Gastroesophageal sphincter (tissue), 4 donors: ENCODE measurements at regions not wholly inside any gene's neighbourhood (a gene's known extent, or its start where the extent isn't known, plus 50 kb on each side); places are given as distances from the start of the nearest gene placed in this dataset.

Experiments
- ATAC-seq: fragments of 150-250 bp; one replicate; pipeline ENCODE4 v1.9.1; 2016; ENCODE audit warnings: mild to moderate bottlenecking, moderate library complexity
- H3K27ac ChIP-seq, 4 donors: fragments of 200-600 bp; sonication (generic) in 3 of 4; 1 replicate in 3 of 4; 2 replicates in 1 of 4; pipeline ENCODE4 v1.5.1; 2016 to 2019
- H3K27me3 ChIP-seq: fragments of 200-600 bp; sonication (generic); one replicate; pipeline ENCODE4 v1.5.1; 2019
- H3K36me3 ChIP-seq, 2 donors: fragments of 200-600 bp; sonication (generic); one replicate each; pipeline ENCODE4 v1.5.1; 2019; ENCODE audit warnings: control low read depth in 1 of 2
- H3K4me1 ChIP-seq, 3 donors: fragments of 200-600 bp; sonication (generic); 1 replicate in 2 of 3; 2 replicates in 1 of 3; pipeline ENCODE4 v1.5.1; 2016 to 2019; ENCODE audit warnings: control low read depth in 2 of 3
- H3K4me3 ChIP-seq, 2 donors: fragments of 200-600 bp; sonication (generic); one replicate each; pipeline ENCODE4 v1.5.1; 2019; ENCODE audit warnings: mild to moderate bottlenecking in 1 of 2, moderate library complexity in 1 of 2
- H3K9me3 ChIP-seq, 3 donors: fragments of 200-600 bp; sonication (generic); one replicate each; pipeline ENCODE4 v1.5.1; 2017 to 2019; ENCODE audit warnings: control low read depth in 2 of 3
- CTCF ChIP-seq, 4 experiments: fragments of 200-600 bp in 2 of 4; fragments of 450-650 bp in 2 of 4; sonication (generic) in 1 of 4; IDR thresholded peaks; one replicate each; pipeline ENCODE4 v1.5.1; 2017 to 2019; ENCODE audit warnings: antibody characterized with exemption in 4 of 4, mild to moderate bottlenecking in 2 of 4, moderate library complexity in 2 of 4
- EP300 ChIP-seq: sonication (generic); formaldehyde crosslinking; IDR thresholded peaks from one replicate; pipeline ENCODE4 v1.6.1; 2017; ENCODE audit warnings: antibody characterized with exemption, mild to moderate bottlenecking
- POLR2A ChIP-seq, 2 donors: fragments of 450-650 bp; IDR thresholded peaks; one replicate each; pipeline ENCODE4 v1.6.1; 2017; ENCODE audit warnings: antibody characterized with exemption in 2 of 2, mild to moderate bottlenecking in 2 of 2, moderate library complexity in 1 of 2
- POLR2AphosphoS5 ChIP-seq: sonication (generic); formaldehyde crosslinking; IDR thresholded peaks from one replicate; pipeline ENCODE4 v1.6.1; 2017; ENCODE audit warnings: antibody characterized with exemption
- WGBS, 2 donors: methylation state at CpG; one replicate each; pipeline ENCODE4 v1.1.5; 2018; ENCODE audit warnings: low coverage in 1 of 2; 5-methylcytosine and 5-hydroxymethylcytosine counted together

DNA sequence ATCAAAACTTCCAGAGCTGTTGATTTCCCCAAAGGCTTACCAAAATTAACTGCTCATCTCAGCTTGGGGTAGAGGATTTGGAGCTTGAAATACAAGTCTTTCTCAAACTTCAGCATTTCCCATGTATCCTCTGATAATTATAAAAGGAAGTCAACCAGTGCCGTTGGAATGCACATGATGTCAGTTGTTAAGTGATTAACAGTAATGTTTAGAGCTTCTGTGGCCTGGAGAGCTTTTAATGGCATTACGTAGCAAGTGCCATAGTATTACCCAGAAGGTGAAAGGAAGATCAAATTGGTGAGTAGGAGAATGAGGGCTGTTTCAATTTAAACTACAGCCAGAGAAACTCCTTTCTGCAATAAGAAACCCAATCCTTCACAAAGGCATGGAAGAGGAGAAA is 62.5 kb upstream of the PTPRR start:
- no peaks in the 10 kb centered on the region for H3K36me3 ChIP-seq
- TF ChIP-seq CTCF (IDR thresholded peaks at IDR 0.05) (no peak), EP300 (no peak), POLR2AphosphoS5 (no peak), POLR2A (IDR thresholded peaks at IDR 0.05) (no peak)
- no peak overlapping the region for H3K27ac ChIP-seq
- ATAC-seq = no peak
- no peaks in the 10 kb centered on the region for H3K27me3 ChIP-seq
- no peaks in the 10 kb centered on the region for H3K4me1 ChIP-seq
- 48% methylated on average over 2 of the region's 2 CpGs; no CpG with 5 or more reads in 1 of the 2 donors for WGBS, 2 donors
- no peaks in the 10 kb centered on the region for H3K9me3 ChIP-seq
- H3K4me3 ChIP-seq = no peak overlapping the region

- ATAC-seq = no peak
- H3K9me3 ChIP-seq = no peaks in the 10 kb centered on the region
- H3K36me3 ChIP-seq = no peaks in the 10 kb centered on the region
- H3K4me1 ChIP-seq = no peaks in the 10 kb centered on the region
- H3K27ac ChIP-seq = no peak overlapping the region
- TF ChIP-seq EP300 (no peak), POLR2A (IDR thresholded peaks at IDR 0.05) (no peak), POLR2AphosphoS5 (no peak), CTCF (IDR thresholded peaks at IDR 0.05) (no peak)
- 45 to 76% methylated on average over 2 of the region's 2 CpGs for whole genome bisulfite sequencing, 2 donors
- H3K27me3 ChIP-seq = no peaks in the 10 kb centered on the region
- H3K4me3 ChIP-seq = no peak overlapping the region
Observed at GRCh38 chr12:70982286-70982685, 61.7 kb upstream of the PTPRR start.

DNA sequence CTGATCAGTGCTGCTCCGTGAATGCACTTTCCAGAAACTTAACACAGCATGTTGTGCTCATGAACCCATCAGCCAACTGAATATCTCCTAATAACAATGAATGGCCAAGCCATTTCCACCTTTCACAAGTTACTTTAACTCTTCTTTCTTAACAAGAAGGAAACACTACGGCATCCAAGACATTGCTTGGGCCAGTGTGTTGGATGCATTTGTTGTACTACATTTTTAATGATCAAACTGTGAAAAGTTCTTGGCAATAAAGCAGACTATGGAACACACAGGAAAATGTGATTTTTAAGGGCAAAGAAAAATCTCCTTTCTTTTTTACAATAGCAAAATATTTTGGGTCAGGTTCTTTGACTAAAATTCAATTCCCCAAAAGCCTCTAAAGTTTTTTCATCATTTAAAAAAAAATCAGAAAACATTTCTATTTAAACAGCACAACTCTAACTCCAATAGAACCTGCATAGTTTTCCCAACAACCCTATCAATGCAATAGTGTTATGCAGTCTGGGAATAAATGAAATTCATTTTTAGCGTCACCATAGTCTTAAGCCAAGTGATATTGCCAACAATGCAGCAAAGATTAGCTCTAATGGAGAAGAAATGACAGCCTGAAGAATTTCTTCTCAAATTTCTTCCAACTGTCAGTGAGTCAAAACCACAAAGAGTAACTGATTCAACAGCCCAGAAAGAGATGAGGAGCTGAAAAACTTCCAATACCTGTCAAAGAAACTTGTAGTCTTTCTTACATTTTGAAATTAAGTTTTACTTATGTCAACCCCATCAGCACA is 50.7 kb upstream of the PTPRR start:
- no peaks in the 10 kb centered on the region for H3K27me3 ChIP-seq
- H3K27ac ChIP-seq = no peak overlapping the region
- H3K4me3 ChIP-seq = no peak overlapping the region
- peak; percentile 72 for ATAC-seq
- TF ChIP-seq POLR2AphosphoS5 (no peak), POLR2A (IDR thresholded peaks at IDR 0.05) (no peak), CTCF (IDR thresholded peaks at IDR 0.05) (no peak), EP300 (no peak)
- no peaks in the 10 kb centered on the region for H3K4me1 ChIP-seq
- no peaks in the 10 kb centered on the region for H3K9me3 ChIP-seq
- H3K36me3 ChIP-seq = no peaks in the 10 kb centered on the region
- WGBS, 2 donors = 53 to 100% methylated on average over 1 to 3 of the region's 3 CpGs
